Peyer's patch (tissue), 4 donors: ENCODE measurements at regions not wholly inside any gene's neighbourhood (a gene's known extent, or its start where the extent isn't known, plus 50 kb on each side); places are given as distances from the start of the nearest gene placed in this dataset.

Experiments used
- CTCF ChIP-seq, 6 experiments: fragments of 450-650 bp in 4 of 6; fragments of 200-600 bp in 2 of 6; sonication (generic) in 1 of 6; IDR thresholded peaks; one replicate each; pipeline ENCODE4 v1.5.1; 2017 to 2019; ENCODE audit warnings: antibody characterized with exemption in 6 of 6, mild to moderate bottlenecking in 3 of 6, moderate library complexity in 1 of 6
- POLR2A ChIP-seq, 2 donors: fragments of 450-650 bp; IDR thresholded peaks; one replicate each; pipeline ENCODE4 v1.5.1; 2017; ENCODE audit warnings: antibody characterized with exemption in 2 of 2, mild to moderate bottlenecking in 2 of 2, moderate library complexity in 2 of 2

- no peak for TF ChIP-seq CTCF (IDR thresholded peaks at IDR 0.05)
- no peak for TF ChIP-seq POLR2A (IDR thresholded peaks at IDR 0.05)
These were observed 2518.5 kb downstream of the ARAP2 start for GRCh38 chr4:33725861-33726260.
